PC-9 (cell line): ENCODE measurements at regions not wholly inside any gene's neighbourhood (a gene's known extent, or its start where the extent isn't known, plus 50 kb on each side); places are given as distances from the start of the nearest gene placed in this dataset.
"Not testable (repeated sequence)": the region's sequence is repeated elsewhere in the genome, so short reads cannot be mapped to it uniquely, and the experiment has no call there.

Experiments used
- BruUV-seq: library from RNA; stranded (reverse); fragments of 400-500 nt; replicated peaks from 2 replicates; lab custom pipeline; 2021; lab: Mats Ljungman, UMichigan
- CTCF ChIA-PET: fragments of 300-600 bp; sonication (Branson Sonifier 250); formaldehyde crosslinking; loops from one replicate; lab custom pipeline; 2022; ENCODE audit warnings: antibody characterized with exemption; lab: Charles Lee
- POLR2A ChIA-PET: fragments of 300-600 bp; sonication (Branson Sonifier 250); formaldehyde crosslinking; loops from one replicate; lab custom pipeline; 2022; ENCODE audit warnings: antibody characterized with exemption; ENCODE audit not compliant: unreplicated experiment; lab: Charles Lee
- DNase-seq, 2 experiments: peaks; one replicate each; pipeline versions ENCODE4 v3.0.0 to v3.0.0-alpha.2; 2015 to 2022; ENCODE audit warnings: mixed read lengths in 1 of 2
- H2AFZ ChIP-seq: fragments of 200-600 bp; sonication (generic); 2 replicates; pipeline ENCODE4 v1.8.1; 2017; ENCODE audit warnings: antibody characterized with exemption
- H3F3A ChIP-seq: fragments of 200-600 bp; sonication (generic); 2 replicates; pipeline ENCODE4 v1.8.1; 2017; ENCODE audit warnings: antibody characterized with exemption, mild to moderate bottlenecking, low read depth; ENCODE audit not compliant: insufficient read depth
- H3K27ac ChIP-seq: fragments of 200-600 bp; sonication (generic); 2 replicates; pipeline ENCODE4 v1.6.1; 2016; ENCODE audit warnings: mixed run types
- H3K27me3 ChIP-seq: fragments of 200-600 bp; sonication (generic); 2 replicates; pipeline ENCODE4 v1.6.1; 2016; ENCODE audit warnings: low read depth, mixed run types; ENCODE audit not compliant: insufficient read depth
- H3K36me3 ChIP-seq: fragments of 200-600 bp; sonication (generic); 2 replicates; pipeline ENCODE4 v1.6.1; 2016; ENCODE audit warnings: low read depth, mixed run types
- H3K4me1 ChIP-seq: fragments of 200-600 bp; sonication (generic); replicated peaks from 2 replicates; pipeline ENCODE4 v1.6.1; 2016; ENCODE audit warnings: mixed run types; ENCODE audit not compliant: insufficient read depth
- H3K4me2 ChIP-seq: fragments of 200-600 bp; sonication (generic); 2 replicates; pipeline ENCODE4 v1.6.1; 2017; ENCODE audit warnings: mixed run types
- H3K4me3 ChIP-seq: fragments of 200-600 bp; sonication (generic); 2 replicates; pipeline ENCODE4 v1.6.1; 2016; ENCODE audit warnings: mixed run types
- H3K79me2 ChIP-seq: fragments of 200-600 bp; sonication (generic); 2 replicates; pipeline ENCODE4 v1.6.1; 2017; ENCODE audit warnings: low read depth, mixed run types
- H3K9me2 ChIP-seq: fragments of 200-600 bp; sonication (generic); 2 replicates; pipeline ENCODE4 v1.8.1; 2017; ENCODE audit warnings: mild to moderate bottlenecking; ENCODE audit not compliant: insufficient read depth
- H3K9me3 ChIP-seq: fragments of 200-600 bp; sonication (generic); 2 replicates; pipeline ENCODE4 v1.8.1; 2016; ENCODE audit warnings: low read depth; ENCODE audit not compliant: insufficient read depth
- H4K20me1 ChIP-seq: fragments of 200-600 bp; sonication (generic); 2 replicates; pipeline ENCODE4 v1.8.1; 2017; ENCODE audit not compliant: insufficient read depth
- EZH2 ChIP-seq: fragments of 200-600 bp; sonication (generic); IDR thresholded peaks from 2 replicates; pipeline ENCODE4 v1.8.0; 2017; ENCODE audit warnings: antibody characterized with exemption, low read depth
- intact Hi-C: fragments of 100-400 bp; cut with micrococcal nuclease; formaldehyde crosslinking; loops from one replicate; pipeline ENCODE4 v1.10.0; 2022; ENCODE audit not compliant: unreplicated experiment
- TF ChIP-seq, protein P1 (sequence below): fragments of 200-600 bp; sonication (generic); conservative IDR thresholded peaks from 2 replicates; pipeline ENCODE4 v1.6.1; 2017; ENCODE audit warnings: mixed run types, antibody characterized with exemption, mild to moderate bottlenecking, moderate library complexity

DNA sequence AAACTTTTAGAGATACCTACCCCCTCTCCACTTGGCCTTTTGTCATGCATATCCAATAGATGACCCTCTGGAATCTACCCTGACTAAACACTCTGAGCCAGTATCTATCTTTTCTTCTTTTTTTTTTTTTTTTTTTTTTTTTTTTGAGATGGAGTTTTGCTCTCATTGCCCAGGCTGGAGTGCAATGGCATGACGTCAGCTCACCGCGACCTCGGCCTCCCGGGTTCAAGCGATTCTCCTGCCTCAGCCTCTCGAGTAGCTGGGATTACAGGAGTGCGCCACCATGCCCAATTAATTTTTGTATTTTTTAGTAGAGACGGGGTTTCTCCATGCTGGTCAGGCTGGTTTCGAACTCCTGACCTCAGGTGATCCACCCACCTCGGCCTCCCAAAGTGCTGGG lies 50.8 kb upstream of the GRIN2B start:
- H3K4me2 ChIP-seq, H3K4me3 ChIP-seq, H3K9me3 ChIP-seq, H3K79me2 ChIP-seq, BruUV-seq, H3K4me1 ChIP-seq, DNase-seq, H3K27ac ChIP-seq, H3F3A ChIP-seq, POLR2A ChIA-PET, intact Hi-C loops, H3K27me3 ChIP-seq, H3K9me2 ChIP-seq, H3K36me3 ChIP-seq, H2AFZ ChIP-seq, H4K20me1 ChIP-seq: not testable (repeated sequence)
- CTCF ChIA-PET, result interaction anchor here (0.7 kb wide), 1 partner anchor 9 kb away, joined by 11 read pairs; no protein-coding TSS in a partner anchor

DNA sequence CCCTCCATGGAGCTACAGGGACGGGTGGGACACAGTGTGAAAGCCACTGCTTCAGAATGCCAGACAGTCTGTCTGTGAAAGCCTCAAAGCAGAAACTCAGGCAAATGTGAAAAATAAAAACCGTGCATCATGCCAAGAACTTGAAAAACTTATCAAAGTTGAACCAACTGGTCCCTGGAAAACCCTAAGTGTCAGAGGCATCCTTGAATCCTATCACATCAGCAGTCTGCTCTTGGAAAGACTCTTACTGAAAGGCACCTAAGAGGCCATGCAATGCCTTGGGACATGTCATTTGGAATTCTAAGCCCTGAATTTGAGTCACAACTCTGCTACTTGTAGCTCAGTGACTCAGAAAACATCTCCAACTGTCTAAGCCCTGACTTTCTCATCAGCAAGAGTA lies 62.4 kb upstream of the GRIN2B start:
- Histone ChIP-seq H3K4me1 (no peaks in the 10 kb centered on the region), H3K9me3 (peaks cover 3% of the 10 kb centered on the region; the same call in 1 of the 2 replicates), H3K4me3 (no peak overlapping the region), H3K9me2 (no peaks in the 10 kb centered on the region), H3K4me2 (no peak overlapping the region), H3K79me2 (no peaks in the 10 kb centered on the region), H2AFZ (0 out of 2 replicates have a peak overlapping the region, but pooled peaks have one; percentile 5), H3K27ac (no peak overlapping the region), H3K27me3 (no peaks in the 10 kb centered on the region), H3K36me3 (no peaks in the 10 kb centered on the region), H3F3A (no peaks in the 10 kb centered on the region), H4K20me1 (no peaks in the 10 kb centered on the region)
- POLR2A ChIA-PET, result no interaction called here
- intact Hi-C loops, result no loop called here
- CTCF ChIA-PET, result no interaction called here
- TF ChIP-seq, protein P1, sequence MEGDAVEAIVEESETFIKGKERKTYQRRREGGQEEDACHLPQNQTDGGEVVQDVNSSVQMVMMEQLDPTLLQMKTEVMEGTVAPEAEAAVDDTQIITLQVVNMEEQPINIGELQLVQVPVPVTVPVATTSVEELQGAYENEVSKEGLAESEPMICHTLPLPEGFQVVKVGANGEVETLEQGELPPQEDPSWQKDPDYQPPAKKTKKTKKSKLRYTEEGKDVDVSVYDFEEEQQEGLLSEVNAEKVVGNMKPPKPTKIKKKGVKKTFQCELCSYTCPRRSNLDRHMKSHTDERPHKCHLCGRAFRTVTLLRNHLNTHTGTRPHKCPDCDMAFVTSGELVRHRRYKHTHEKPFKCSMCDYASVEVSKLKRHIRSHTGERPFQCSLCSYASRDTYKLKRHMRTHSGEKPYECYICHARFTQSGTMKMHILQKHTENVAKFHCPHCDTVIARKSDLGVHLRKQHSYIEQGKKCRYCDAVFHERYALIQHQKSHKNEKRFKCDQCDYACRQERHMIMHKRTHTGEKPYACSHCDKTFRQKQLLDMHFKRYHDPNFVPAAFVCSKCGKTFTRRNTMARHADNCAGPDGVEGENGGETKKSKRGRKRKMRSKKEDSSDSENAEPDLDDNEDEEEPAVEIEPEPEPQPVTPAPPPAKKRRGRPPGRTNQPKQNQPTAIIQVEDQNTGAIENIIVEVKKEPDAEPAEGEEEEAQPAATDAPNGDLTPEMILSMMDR, result no peak
- no peak for TF ChIP-seq EZH2
- no TSS peak for BruUV-seq
- DNase-seq, result no peak

GRCh38 chr12:14048941-14049545 lies 67.6 kb upstream of the GRIN2B start:
- no peaks in the 10 kb centered on the region for H3K4me1 ChIP-seq
- DNase-seq, result no peak
- no peaks in the 10 kb centered on the region for H4K20me1 ChIP-seq
- no peak overlapping the region for H3K4me2 ChIP-seq
- ChIA-PET CTCF (no interaction called here), POLR2A (no interaction called here)
- H3K9me2 ChIP-seq, result no peaks in the 10 kb centered on the region
- no peaks in the 10 kb centered on the region for H3K36me3 ChIP-seq
- no peaks in the 10 kb centered on the region for H3K27me3 ChIP-seq
- no peak overlapping the region for H2AFZ ChIP-seq
- H3K27ac ChIP-seq, result no peak overlapping the region
- H3K79me2 ChIP-seq, result no peaks in the 10 kb centered on the region
- no peak overlapping the region for H3K4me3 ChIP-seq
- no peaks in the 10 kb centered on the region for H3K9me3 ChIP-seq
- intact Hi-C loops, result no loop called here
- H3F3A ChIP-seq, result no peaks in the 10 kb centered on the region
- TF ChIP-seq, protein P1, result no peak
- TF ChIP-seq EZH2, result no peak
- no TSS peak for BruUV-seq

- DNase-seq, result no peak
- H3K4me2 ChIP-seq, result no peak overlapping the region
- H3K27me3 ChIP-seq, result no peaks in the 10 kb centered on the region
- no TSS peak for BruUV-seq
- no peaks in the 10 kb centered on the region for H3F3A ChIP-seq
- H3K9me3 ChIP-seq, result no peaks in the 10 kb centered on the region
- H4K20me1 ChIP-seq, result no peaks in the 10 kb centered on the region
- intact Hi-C loops, result no loop called here
- H3K9me2 ChIP-seq, result no peaks in the 10 kb centered on the region
- H3K79me2 ChIP-seq, result no peaks in the 10 kb centered on the region
- no peak overlapping the region for H3K4me3 ChIP-seq
- no peak for TF ChIP-seq EZH2
- TF ChIP-seq, protein P1, result no peak
- ChIA-PET CTCF (interaction anchor here (0.5 kb wide), 1 partner anchor 415 kb away, joined by 3 read pairs; no protein-coding TSS in a partner anchor), POLR2A (no interaction called here)
- H3K27ac ChIP-seq, result no peak overlapping the region
- H3K36me3 ChIP-seq, result no peaks in the 10 kb centered on the region
- no peak overlapping the region; the same call in 1 of the 2 replicates for H2AFZ ChIP-seq
- H3K4me1 ChIP-seq, result no peaks in the 10 kb centered on the region
Observed at GRCh38 chr12:14057895-14058294, 76.5 kb upstream of the GRIN2B start.
